B cell (primary cell): ENCODE measurements at regions not wholly inside any gene's neighbourhood (a gene's known extent, or its start where the extent isn't known, plus 50 kb on each side); places are given as distances from the start of the nearest gene placed in this dataset.

Experiments
- ATAC-seq: fragments of 200-7000 bp; cut with Tn5 transposase; one replicate; pipeline ENCODE4 v1.10.0; 2021; ENCODE audit warnings: low read depth, mild to moderate bottlenecking, moderate number of reproducible peaks, moderate library complexity
- CTCF ChIA-PET: fragments of 350-600 bp; sonication (Branson Sonifier 250); formaldehyde crosslinking; loops from one replicate; lab custom pipeline; 2021; ENCODE audit warnings: antibody characterized with exemption, inconsistent platforms; lab: Charles Lee
- POLR2A ChIA-PET: fragments of 350-600 bp; sonication (Branson Sonifier 250); formaldehyde crosslinking; loops from one replicate; lab custom pipeline; 2021; ENCODE audit warnings: antibody characterized with exemption; lab: Charles Lee
- DNase-seq: peaks from one replicate; pipeline ENCODE4 v3.0.0; 2013
- H2AFZ ChIP-seq: 2 replicates; pipeline ENCODE4 v1.6.1; 2012; ENCODE audit warnings: mild to moderate bottlenecking, low read depth, low read length; ENCODE audit not compliant: insufficient read depth, poor library complexity, severe bottlenecking
- H3K27ac ChIP-seq, 2 donors: 1 replicate in 1 of 2; 2 replicates in 1 of 2; pipeline ENCODE4 v1.5.1; 2012 to 2013; ENCODE audit warnings: low read length in 2 of 2, mild to moderate bottlenecking in 2 of 2, moderate library complexity in 1 of 2
- H3K27me3 ChIP-seq, 4 experiments: fragments of 200-600 bp in 1 of 4; sonication (generic) in 1 of 4; replicated peaks in 1 of 4; 1 replicate in 2 of 4; 2 replicates in 2 of 4; pipeline versions ENCODE4 v1.6.1 to v1.7.0; 2013 to 2016; ENCODE audit warnings: low read length in 3 of 4, mild to moderate bottlenecking in 2 of 4, mixed read lengths in 1 of 4, moderate library complexity in 1 of 4; ENCODE audit not compliant: insufficient read depth in 4 of 4, control insufficient read depth in 3 of 4; ENCODE audit errors: control extremely low read depth in 1 of 4
- H3K36me3 ChIP-seq, 2 experiments: replicated peaks in 1 of 2; 1 replicate in 1 of 2; 2 replicates in 1 of 2; pipeline versions ENCODE4 v1.6.1 to v1.7.1; 2013; ENCODE audit warnings: low read length in 1 of 2; ENCODE audit not compliant: insufficient read depth in 2 of 2, control insufficient read depth in 1 of 2; ENCODE audit errors: control extremely low read depth in 1 of 2, extremely low read depth in 1 of 2
- H3K4me1 ChIP-seq, 2 donors: fragments of 200-600 bp in 1 of 2; sonication (generic) in 1 of 2; 1 replicate in 1 of 2; 2 replicates in 1 of 2; pipeline versions ENCODE4 v1.5.1 to v1.6.1; 2013 to 2017; ENCODE audit warnings: low read length in 2 of 2; ENCODE audit not compliant: control insufficient read depth in 2 of 2, insufficient read depth in 2 of 2
- H3K4me2 ChIP-seq: replicated peaks from 2 replicates; pipeline ENCODE3; 2012; ENCODE audit warnings: mild to moderate bottlenecking, low read depth, low read length; ENCODE audit not compliant: poor library complexity, severe bottlenecking
- H3K4me3 ChIP-seq, 5 experiments: fragments of 200-600 bp in 1 of 5; sonication (generic) in 1 of 5; 1 replicate in 3 of 5; 2 replicates in 2 of 5; pipeline versions ENCODE4 v1.5.1 to v1.7.0; 2011 to 2016; ENCODE audit warnings: low read length in 4 of 5, mild to moderate bottlenecking in 4 of 5, low read depth in 2 of 5, control low read depth in 1 of 5, moderate library complexity in 1 of 5; ENCODE audit not compliant: insufficient read depth in 1 of 5; ENCODE audit errors: control extremely low read depth in 1 of 5, extremely low read depth in 1 of 5
- H3K79me2 ChIP-seq: fragments of 200-600 bp; sonication (generic); one replicate; pipeline ENCODE4 v1.6.0; 2016; ENCODE audit warnings: low read length; ENCODE audit not compliant: control insufficient read depth, insufficient read depth
- H3K9ac ChIP-seq: fragments of 200-600 bp; sonication (generic); 2 replicates; pipeline ENCODE4 v1.6.1; 2017; ENCODE audit warnings: mild to moderate bottlenecking, low read length, moderate library complexity
- H3K9me3 ChIP-seq, 3 donors: one replicate each; pipeline versions ENCODE4 v1.6.1 to v1.7.1; 2013; ENCODE audit warnings: low read length in 2 of 3; ENCODE audit not compliant: control insufficient read depth in 2 of 3, insufficient read depth in 1 of 3; ENCODE audit errors: control extremely low read depth in 1 of 3
- H4K20me1 ChIP-seq: 2 replicates; pipeline ENCODE4 v1.6.0; 2012; ENCODE audit warnings: mild to moderate bottlenecking, low read length; ENCODE audit not compliant: insufficient read depth, control insufficient read depth, poor library complexity, severe bottlenecking
- H3K27ac Mint-ChIP-seq: one replicate; pipeline ENCODE4 v1.8.0; 2021; ENCODE audit warnings: mixed read lengths
- H3K27me3 Mint-ChIP-seq: one replicate; pipeline ENCODE4 v1.8.0; 2021; ENCODE audit warnings: mixed read lengths
- H3K4me1 Mint-ChIP-seq: one replicate; pipeline ENCODE4 v1.8.0; 2021; ENCODE audit warnings: mixed read lengths
- H3K4me3 Mint-ChIP-seq: one replicate; pipeline ENCODE4 v1.8.0; 2021; ENCODE audit warnings: mixed read lengths
- H3K9me3 Mint-ChIP-seq: one replicate; pipeline ENCODE4 v1.8.0; 2022; ENCODE audit warnings: mixed read lengths; ENCODE audit not compliant: insufficient read depth
- CTCF ChIP-seq: fragments of 200-600 bp; IDR thresholded peaks from one replicate; pipeline ENCODE4 v1.8.0; 2022; ENCODE audit warnings: antibody characterized with exemption, mild to moderate bottlenecking
- EZH2 ChIP-seq: IDR thresholded peaks from 2 replicates; pipeline ENCODE4 v1.6.1; 2012; ENCODE audit warnings: borderline replicate concordance, low read depth, mild to moderate bottlenecking, moderate library complexity, low read length; ENCODE audit not compliant: insufficient read depth, poor library complexity, severe bottlenecking
- whole genome bisulfite sequencing: methylation state at CpG from one replicate; pipeline ENCODE4 v1.1.5; 2013; ENCODE audit warnings: missing lambda C conversion rate; ENCODE audit not compliant: insufficient coverage; 5-methylcytosine and 5-hydroxymethylcytosine counted together
- intact Hi-C: fragments of 100-400 bp; cut with micrococcal nuclease; formaldehyde crosslinking; loops from one replicate; pipeline ENCODE4 v1.10.0; 2022

- H3K4me3 ChIP-seq = no peak overlapping the region
- ATAC-seq (no peak), DNase-seq (no peak)
- no peaks in the 10 kb centered on the region for H3K36me3 ChIP-seq
- POLR2A ChIA-PET = no interaction called here
- no peaks in the 10 kb centered on the region for H3K4me1 ChIP-seq
- H4K20me1 ChIP-seq = no peaks in the 10 kb centered on the region
- no peaks in the 10 kb centered on the region for H3K9me3 Mint-ChIP-seq
- H3K27me3 Mint-ChIP-seq = no peaks in the 10 kb centered on the region
- H2AFZ ChIP-seq = no peak overlapping the region
- H3K27ac Mint-ChIP-seq = no peak overlapping the region
- no peaks in the 10 kb centered on the region for H3K27me3 ChIP-seq
- H3K4me2 ChIP-seq = no peak overlapping the region
- CTCF ChIA-PET = no interaction called here
- H3K9me3 ChIP-seq = no peaks in the 10 kb centered on the region
- no peaks in the 10 kb centered on the region for H3K4me1 Mint-ChIP-seq
- no peak overlapping the region for H3K27ac ChIP-seq
- intact Hi-C loops = no loop called here
- H3K79me2 ChIP-seq = no peaks in the 10 kb centered on the region
- no peak overlapping the region for H3K4me3 Mint-ChIP-seq
- no peak overlapping the region for H3K9ac ChIP-seq
- TF ChIP-seq CTCF (no peak), EZH2 (no peak)
These were observed 142.2 kb upstream of the LRRC3B start for GRCh38 chr3:26480377-26480776.

- Histone ChIP-seq H3K4me3 (no peak overlapping the region), H3K4me1 (no peaks in the 10 kb centered on the region), H3K9me3 (no peaks in the 10 kb centered on the region), H3K27ac (no peak overlapping the region), H3K27me3 (no peaks in the 10 kb centered on the region), H3K79me2 (no peaks in the 10 kb centered on the region), H2AFZ (no peak overlapping the region), H4K20me1 (no peaks in the 10 kb centered on the region), H3K36me3 (no peaks in the 10 kb centered on the region), H3K9ac (no peak overlapping the region), H3K4me2 (no peak overlapping the region)
- no peaks in the 10 kb centered on the region for H3K9me3 Mint-ChIP-seq
- no peak overlapping the region for H3K4me3 Mint-ChIP-seq
- DNase-seq (no peak), ATAC-seq (no peak)
- POLR2A ChIA-PET = no interaction called here
- H3K27me3 Mint-ChIP-seq = no peaks in the 10 kb centered on the region
- H3K4me1 Mint-ChIP-seq = no peaks in the 10 kb centered on the region
- CTCF ChIA-PET = no interaction called here
- WGBS = no CpG with 5 or more reads among the region's 4 CpGs
- intact Hi-C loops = no loop called here
- TF ChIP-seq EZH2 = no peak
- no peak for TF ChIP-seq CTCF
- H3K27ac Mint-ChIP-seq = no peak overlapping the region
These were observed 138.4 kb upstream of the LRRC3B start for GRCh38 chr3:26484140-26484539.
